ENCODE measurements at regions not wholly inside any gene's neighbourhood (a gene's known extent, or its start where the extent isn't known, plus 50 kb on each side); places are given as distances from the start of the nearest gene placed in this dataset.

GRCh38 chr5:104444656-104445055, 882.1 kb upstream of the NUDT12 start:
- DNase-seq (ENCODE audit: low spot score): no peak
- H3K9me2 ChIP-seq (replicated peaks; ENCODE audit: insufficient read depth): no peaks in the 10 kb centered on the region
- H3K27ac ChIP-seq: no peak overlapping the region
- no peaks in the 10 kb centered on the region for H3K9me3 ChIP-seq (ENCODE audit: low read depth)
- no peaks in the 10 kb centered on the region for H3K36me3 ChIP-seq (replicated peaks; ENCODE audit: insufficient read depth, low read depth)
- no peaks in the 10 kb centered on the region for H3K79me2 ChIP-seq
- H4K20me1 ChIP-seq (ENCODE audit: insufficient read depth, poor library complexity, severe bottlenecking): no peaks in the 10 kb centered on the region
- no peak overlapping the region for H3K4me2 ChIP-seq
- WGBS (ENCODE audit: low lambda C conversion rate, missing lambda C conversion rate): 92% methylated on average over 5 of the region's 5 CpGs
- H3K4me1 ChIP-seq (ENCODE audit: insufficient read depth): no peaks in the 10 kb centered on the region
- no peak overlapping the region for H2AFZ ChIP-seq
- no peak overlapping the region for H3K4me3 ChIP-seq
- no peak for TF ChIP-seq EZH2phosphoT487 (IDR thresholded peaks at IDR 0.05; ENCODE audit: low read depth, severe bottlenecking, unreplicated experiment)
- TF ChIP-seq CTCF (IDR thresholded peaks at IDR 0.05; ENCODE audit: poor library complexity): no peak
- no peak for TF ChIP-seq EZH2 (IDR thresholded peaks at IDR 0.05; ENCODE audit: borderline replicate concordance)
- H3K27me3 ChIP-seq: no peaks in the 10 kb centered on the region

GRCh38 chr5:104443706-104444105, 881.1 kb upstream of the NUDT12 start:
- Histone ChIP-seq H3K9me2 (replicated peaks; ENCODE audit: insufficient read depth) (no peaks in the 10 kb centered on the region), H2AFZ (no peak overlapping the region), H3K36me3 (replicated peaks; ENCODE audit: insufficient read depth, low read depth) (no peaks in the 10 kb centered on the region), H3K27me3 (no peaks in the 10 kb centered on the region), H3K4me1 (ENCODE audit: insufficient read depth) (no peaks in the 10 kb centered on the region), H3K27ac (no peak overlapping the region), H3K79me2 (no peaks in the 10 kb centered on the region), H4K20me1 (ENCODE audit: insufficient read depth, poor library complexity, severe bottlenecking) (no peaks in the 10 kb centered on the region), H3K4me3 (no peak overlapping the region), H3K4me2 (no peak overlapping the region), H3K9me3 (ENCODE audit: low read depth) (no peaks in the 10 kb centered on the region)
- no peak for DNase-seq (ENCODE audit: low spot score)
- WGBS (ENCODE audit: low lambda C conversion rate, missing lambda C conversion rate): 97% methylated on average over 19 of the region's 19 CpGs
- no peak for TF ChIP-seq EZH2 (IDR thresholded peaks at IDR 0.05; ENCODE audit: borderline replicate concordance)
- no peak for TF ChIP-seq CTCF (IDR thresholded peaks at IDR 0.05; ENCODE audit: poor library complexity)
- TF ChIP-seq EZH2phosphoT487 (IDR thresholded peaks at IDR 0.05; ENCODE audit: low read depth, severe bottlenecking, unreplicated experiment): no peak

- WGBS (ENCODE audit: low lambda C conversion rate, missing lambda C conversion rate): 49% methylated on average over 4 of the region's 4 CpGs
- Histone ChIP-seq H3K9me2 (replicated peaks; ENCODE audit: insufficient read depth) (no peaks in the 10 kb centered on the region), H3K4me3 (no peak overlapping the region), H2AFZ (no peak overlapping the region), H3K27ac (no peak overlapping the region), H3K4me2 (no peak overlapping the region), H3K79me2 (no peaks in the 10 kb centered on the region), H3K27me3 (no peaks in the 10 kb centered on the region), H3K36me3 (replicated peaks; ENCODE audit: insufficient read depth, low read depth) (no peaks in the 10 kb centered on the region), H4K20me1 (ENCODE audit: insufficient read depth, poor library complexity, severe bottlenecking) (no peaks in the 10 kb centered on the region), H3K4me1 (ENCODE audit: insufficient read depth) (no peaks in the 10 kb centered on the region), H3K9me3 (ENCODE audit: low read depth) (no peaks in the 10 kb centered on the region)
- no peak for DNase-seq (ENCODE audit: low spot score)
- TF ChIP-seq EZH2phosphoT487 (IDR thresholded peaks at IDR 0.05; ENCODE audit: low read depth, severe bottlenecking, unreplicated experiment) (no peak), EZH2 (IDR thresholded peaks at IDR 0.05; ENCODE audit: borderline replicate concordance) (no peak), CTCF (IDR thresholded peaks at IDR 0.05; ENCODE audit: poor library complexity) (no peak)
Measured at GRCh38 chr5:104431981-104432380, 869.4 kb upstream of the NUDT12 start.
